ENCODE measurements at regions not wholly inside any gene's neighbourhood (a gene's known extent, or its start where the extent isn't known, plus 50 kb on each side); places are given as distances from the start of the nearest gene placed in this dataset.

DNA sequence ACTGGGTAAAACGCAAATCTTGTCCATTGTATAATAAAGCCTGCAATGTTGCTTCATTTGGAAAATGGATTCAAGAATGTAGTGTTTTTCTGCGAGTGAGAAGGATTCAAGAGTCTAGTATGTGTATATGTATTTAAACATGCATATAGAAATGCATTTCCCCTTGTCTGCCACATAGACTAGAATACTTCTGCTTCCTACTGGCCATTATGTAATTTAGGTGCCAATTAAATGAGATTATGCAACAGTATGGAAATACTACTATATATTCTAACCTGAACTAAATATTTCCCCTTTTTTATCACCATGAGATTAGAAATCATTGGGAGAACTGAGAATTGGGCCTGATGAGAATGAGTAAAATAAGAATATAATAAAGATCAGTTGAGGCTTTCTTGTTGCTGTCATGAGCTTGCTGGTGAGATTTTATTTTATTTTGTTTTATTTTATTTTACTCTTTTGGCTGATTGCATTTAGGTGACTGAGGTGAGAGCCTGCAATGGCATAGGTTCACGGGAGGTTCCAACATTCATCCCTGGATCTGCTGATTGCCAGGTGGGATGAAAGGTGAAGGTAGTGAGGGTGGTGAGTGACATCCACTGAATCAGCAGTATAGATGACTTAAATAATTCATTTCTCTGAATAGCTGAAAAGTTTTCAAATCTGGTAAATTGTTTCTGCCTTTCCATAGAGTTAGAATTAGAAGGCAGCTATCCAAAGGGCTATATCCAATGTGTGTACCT is 95.6 kb upstream of the SLC4A4 start:
- DNase-seq: no peak

- no peak for DNase-seq
Observed at GRCh38 chr4:71247706-71248105, 91.1 kb upstream of the SLC4A4 start.

DNA sequence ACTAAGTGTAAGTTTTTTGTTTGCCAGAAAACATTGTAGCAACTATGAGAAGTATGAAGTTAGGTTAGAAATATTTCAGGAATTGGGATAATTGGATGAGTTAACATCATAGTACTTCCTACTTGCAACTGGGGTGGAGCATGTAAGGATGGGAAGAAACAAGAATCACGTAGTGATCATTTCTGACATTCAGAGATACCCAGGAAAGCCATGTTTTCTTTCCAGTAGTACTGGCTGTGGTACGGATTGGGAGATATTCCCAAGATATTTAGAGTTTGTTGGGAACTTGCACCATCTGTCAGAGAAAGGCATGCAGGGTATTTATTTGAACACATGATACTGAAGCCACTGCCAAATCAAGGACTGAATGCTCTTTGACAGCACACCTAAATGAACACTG is 87.6 kb upstream of the SLC4A4 start:
- DNase-seq: no peak

GRCh38 chr4:71253545-71253944 is 85.3 kb upstream of the SLC4A4 start:
- no peak for DNase-seq

- DNase-seq: peak; percentile 12
Observed at GRCh38 chr4:71254451-71255012, 84.3 kb upstream of the SLC4A4 start.

DNA sequence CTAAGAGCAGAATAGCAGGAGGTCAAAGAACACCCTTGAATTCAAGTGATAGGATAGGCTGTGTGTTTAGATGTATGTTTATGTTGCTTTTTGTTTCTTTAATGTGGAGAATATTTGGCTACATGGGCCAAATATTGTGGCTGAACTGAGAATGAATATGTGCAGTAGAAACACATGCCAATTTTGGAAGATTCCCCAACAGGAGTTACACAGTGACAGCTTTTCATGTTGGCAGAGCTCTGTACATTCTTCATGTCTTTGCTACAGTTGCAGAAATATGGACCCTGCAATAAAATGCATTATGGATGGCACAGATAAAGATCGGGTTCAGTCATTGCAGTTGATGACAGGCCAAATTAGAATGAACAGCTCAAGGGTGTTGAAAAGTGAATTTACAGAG is 82.8 kb upstream of the SLC4A4 start:
- DNase-seq: no peak

DNA sequence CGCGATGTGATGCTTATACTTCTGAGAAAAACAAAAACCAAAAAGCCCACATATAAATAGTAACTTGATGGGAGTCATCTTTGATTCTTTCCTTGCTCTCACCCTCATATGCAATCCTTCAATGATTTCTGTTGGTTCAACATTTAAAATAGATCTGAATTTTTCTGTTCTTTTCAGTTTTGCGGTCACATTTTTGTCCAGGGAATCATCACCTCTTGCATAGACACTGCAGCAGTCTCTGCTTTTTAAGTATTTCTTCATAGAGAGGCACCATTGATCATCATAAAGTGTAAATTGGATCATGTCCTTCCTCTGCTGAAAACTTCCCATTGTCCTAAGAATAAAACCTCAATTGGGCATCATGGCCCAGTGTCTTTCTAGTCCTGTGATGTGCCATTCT is 81.1 kb upstream of the SLC4A4 start:
- DNase-seq: no peak

GRCh38 chr4:71258323-71258722 is 80.5 kb upstream of the SLC4A4 start:
- no peak for DNase-seq

DNA sequence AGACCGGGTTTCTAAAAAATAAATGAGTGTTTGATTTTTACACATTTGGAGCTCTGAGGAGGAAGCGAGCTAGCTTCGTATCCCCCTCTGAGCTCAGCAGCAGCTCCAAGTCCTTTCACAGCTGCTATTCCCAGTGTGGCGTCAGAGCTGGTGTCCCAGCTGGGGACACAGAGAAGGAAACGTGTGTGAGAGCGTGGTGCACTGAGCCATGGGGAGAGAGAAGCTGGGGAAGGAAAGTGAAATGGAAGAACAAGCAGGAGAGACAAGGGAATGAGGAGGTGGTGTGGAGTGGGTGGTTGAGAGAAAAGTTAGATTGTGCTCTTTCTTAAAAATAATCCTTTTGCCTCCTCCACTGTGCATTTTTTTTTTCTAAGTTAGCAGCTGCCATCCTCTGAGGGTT is 79.5 kb upstream of the SLC4A4 start:
- no peak for DNase-seq

DNA sequence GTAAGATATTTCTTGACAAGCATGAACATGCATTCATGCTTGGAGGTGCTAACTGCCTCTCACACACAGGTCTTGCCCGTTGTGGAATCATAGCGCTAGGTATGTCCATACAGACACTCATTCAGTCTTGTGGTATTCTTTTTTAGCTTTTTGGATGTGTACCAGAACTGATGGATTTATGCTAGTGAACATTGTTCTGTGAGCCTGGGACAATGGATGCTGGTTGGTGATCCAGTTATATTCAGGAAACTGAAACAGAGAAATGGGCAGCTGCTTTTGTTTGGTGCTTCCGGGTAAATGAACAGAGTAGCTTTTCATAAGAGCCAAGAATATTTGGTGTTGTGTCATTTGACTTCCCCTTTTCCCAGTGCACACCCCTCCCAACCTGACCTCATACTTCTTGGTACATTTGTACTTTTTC is 78.9 kb upstream of the SLC4A4 start:
- peak; percentile 5 for DNase-seq

DNA sequence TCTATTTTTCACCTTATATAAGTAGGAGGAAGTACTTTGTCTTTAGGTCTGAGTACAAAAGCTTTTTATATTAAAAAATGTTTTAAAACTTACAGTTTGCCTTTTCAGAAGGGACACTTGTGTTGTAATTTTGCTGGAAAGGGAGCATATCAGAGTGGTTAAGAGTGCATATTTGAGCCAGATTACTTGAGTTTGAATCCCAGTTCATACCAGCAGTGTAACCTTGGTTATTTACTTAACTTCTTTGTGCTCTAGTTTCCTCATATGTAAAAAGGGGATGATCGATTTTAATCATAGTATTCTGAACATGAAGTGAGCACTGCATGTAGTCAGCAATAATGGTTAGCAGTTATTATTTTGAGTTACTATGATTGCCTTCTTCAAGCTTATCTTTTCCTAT is 78.3 kb upstream of the SLC4A4 start:
- DNase-seq: no peak

DNA sequence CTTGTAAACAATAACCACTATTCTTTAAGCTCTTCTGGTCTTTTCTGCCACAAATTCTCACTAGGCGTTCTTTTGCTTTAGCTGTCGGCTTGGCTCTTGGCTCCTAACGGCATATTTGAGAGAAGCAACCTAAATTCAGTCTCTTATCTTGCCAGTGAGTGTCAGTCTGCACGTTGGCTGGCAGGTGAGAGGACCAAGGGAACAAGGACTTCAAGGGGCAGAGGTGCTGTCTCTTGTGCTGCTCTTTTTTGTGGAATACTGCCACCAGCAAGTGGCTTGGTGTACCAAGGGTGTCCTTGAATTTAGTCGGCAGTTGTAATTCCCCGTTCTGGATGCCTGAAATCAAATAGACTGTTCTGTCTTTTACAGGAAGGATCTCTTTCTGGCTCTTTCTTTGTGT is 77.8 kb upstream of the SLC4A4 start:
- no peak for DNase-seq

GRCh38 chr4:71261633-71262121 is 77.1 kb upstream of the SLC4A4 start:
- DNase-seq: no peak

DNA sequence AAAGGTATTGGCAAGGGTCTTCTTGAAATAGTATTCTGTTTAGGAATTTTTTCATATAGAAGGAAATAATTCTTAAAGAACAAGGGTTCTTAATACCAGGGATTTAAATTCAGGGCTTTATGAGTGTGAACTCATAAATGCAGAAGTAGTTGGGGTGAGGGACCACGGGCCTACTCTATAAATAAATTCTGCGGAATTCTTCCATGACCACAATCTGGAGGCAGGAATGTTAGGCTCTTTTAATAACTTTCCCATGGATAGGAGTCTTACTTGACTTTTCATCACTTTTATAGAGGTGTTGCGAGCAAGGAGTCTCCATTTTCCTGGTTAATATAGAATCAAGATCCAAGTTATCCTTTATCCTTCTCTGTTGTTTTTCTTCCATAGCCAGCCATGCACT is 76.7 kb upstream of the SLC4A4 start:
- DNase-seq: no peak

DNA sequence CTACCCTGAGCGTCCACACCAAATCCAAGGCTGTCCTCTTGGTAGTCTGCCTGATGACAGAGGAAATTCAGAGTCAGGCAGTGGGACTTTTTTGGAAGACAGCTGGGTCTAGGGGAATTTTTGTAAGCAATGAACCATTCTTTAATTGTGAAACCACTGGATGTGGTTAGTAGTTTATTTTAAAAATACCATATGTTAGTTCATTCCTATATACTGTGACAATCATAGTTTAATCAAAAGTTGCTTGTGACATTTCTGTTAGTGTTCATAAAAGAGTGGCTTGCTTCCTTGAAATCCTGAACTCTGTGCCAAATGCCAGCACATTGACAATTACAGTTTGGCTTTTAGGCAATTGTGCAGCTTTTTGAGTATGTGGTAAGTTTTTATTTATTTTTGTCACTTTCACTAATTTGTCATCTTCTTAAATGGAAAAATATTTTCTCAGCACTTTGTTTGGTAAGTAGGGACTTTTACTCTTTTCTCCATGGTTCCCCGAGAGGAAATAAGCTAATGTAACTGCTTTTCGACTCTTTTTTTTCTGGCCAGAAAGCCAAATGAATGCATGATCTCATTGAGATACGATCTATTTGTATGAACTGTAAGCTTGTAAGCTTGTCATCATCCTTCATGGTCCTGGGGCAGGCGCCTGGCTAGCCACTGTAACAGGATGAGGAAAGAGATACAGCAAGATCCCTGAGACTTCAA is 72.6 kb upstream of the SLC4A4 start:
- DNase-seq: no peak

GRCh38 chr4:71267244-71267643 is 71.6 kb upstream of the SLC4A4 start:
- DNase-seq: no peak

DNA sequence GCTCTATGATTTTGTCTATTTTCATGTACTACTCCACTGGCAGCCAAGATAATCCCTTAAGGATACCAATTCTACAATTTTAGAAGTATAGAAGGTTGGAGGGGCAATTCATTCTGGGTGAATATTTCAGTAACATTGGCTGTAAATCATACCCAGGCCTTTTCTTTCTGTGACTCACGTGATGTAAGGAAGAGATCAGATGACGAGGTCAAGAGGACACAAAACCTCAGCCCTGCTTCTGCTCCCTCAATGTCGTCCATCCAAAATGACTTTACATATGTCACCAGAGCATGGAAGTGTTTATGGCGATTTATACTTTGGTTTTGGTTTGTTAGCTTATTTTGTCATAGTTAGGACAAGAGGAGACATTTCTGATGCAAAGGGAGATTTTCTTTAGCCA is 70.7 kb upstream of the SLC4A4 start:
- no peak for DNase-seq

DNA sequence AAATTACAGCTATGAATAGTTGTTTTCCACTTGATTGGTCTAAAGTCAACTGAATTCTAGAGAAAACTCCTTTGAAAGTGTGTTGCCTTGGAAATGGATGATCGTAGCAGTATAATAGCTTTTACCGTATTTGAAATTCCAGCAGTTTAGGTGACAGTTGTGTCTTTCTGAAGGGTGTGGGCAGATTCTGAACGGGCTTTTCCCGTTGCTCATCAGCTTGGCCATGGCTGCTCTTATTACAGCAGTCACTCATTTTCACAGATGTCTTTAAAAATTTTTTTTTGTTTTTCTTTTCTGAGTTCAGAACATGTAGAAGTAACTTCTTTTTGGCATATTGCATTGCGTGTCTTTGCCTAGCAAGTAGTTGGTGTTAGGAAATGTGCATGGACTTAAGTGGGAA is 69.6 kb upstream of the SLC4A4 start:
- no peak for DNase-seq

GRCh38 chr4:71270901-71271300 is 67.9 kb upstream of the SLC4A4 start:
- no peak for DNase-seq

DNA sequence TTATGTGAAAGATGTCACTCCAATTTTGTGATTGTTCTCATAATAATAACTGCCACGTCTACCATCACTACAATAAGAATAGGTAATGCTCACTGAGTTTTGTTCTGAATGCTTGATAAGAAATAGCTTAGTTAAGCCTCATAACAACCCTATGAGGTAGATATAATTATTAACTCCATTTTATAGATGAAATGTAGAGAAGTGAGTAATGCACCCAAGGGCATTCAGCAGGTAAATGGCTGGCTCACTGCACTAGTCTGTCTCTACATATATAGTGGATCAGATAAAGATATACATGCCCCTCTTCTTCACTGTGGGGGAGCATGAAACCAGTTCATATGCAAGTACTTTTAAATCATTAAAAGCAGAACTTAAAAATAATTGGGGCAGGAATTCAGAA is 65.8 kb upstream of the SLC4A4 start:
- no peak for DNase-seq

- DNase-seq: no peak
Observed at GRCh38 chr4:71275004-71275403, 63.8 kb upstream of the SLC4A4 start.

GRCh38 chr4:71275570-71275969 is 63.2 kb upstream of the SLC4A4 start:
- no peak for DNase-seq

- no peak for DNase-seq
Observed at GRCh38 chr4:71277353-71277752, 61.5 kb upstream of the SLC4A4 start.

DNA sequence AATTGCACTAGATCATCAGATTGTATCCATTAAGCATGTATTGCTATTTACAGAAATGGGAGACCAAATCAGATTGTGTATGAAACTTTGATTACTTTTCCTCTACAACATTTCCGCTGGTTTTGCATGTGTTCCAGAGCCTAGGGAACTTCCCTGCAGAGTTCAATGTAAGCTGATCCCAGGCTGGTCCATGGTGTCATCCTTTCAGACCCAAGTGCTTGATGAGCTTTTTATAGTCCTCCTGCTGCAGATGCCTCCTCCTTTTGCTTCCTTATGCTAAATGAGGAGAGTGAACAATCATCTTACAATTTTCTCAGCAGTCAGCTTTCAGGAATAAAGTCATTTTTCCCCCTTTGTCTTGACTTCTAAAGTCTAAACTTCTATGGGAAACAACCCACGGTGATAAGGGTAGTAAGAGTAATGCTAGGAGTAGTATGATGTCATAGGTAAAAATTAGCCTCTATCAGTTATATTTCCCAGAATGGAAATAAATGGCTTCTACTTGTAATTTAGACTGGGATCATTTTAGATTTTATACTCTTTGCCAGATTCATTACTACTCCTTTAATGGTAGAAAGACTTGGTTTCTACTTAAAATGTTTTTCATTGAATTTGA is 55.1 kb upstream of the SLC4A4 start:
- DNase-seq: no peak

Measured in RPMI8226 (cell line).